PC-9 (cell line): ENCODE measurements at regions not wholly inside any gene's neighbourhood (a gene's known extent, or its start where the extent isn't known, plus 50 kb on each side); places are given as distances from the start of the nearest gene placed in this dataset.
A peak's percentile ranks its signal among the peaks of the same experiment; 100 is the strongest.

Experiments used
- BruUV-seq: library from RNA; stranded (reverse); fragments of 400-500 nt; replicated peaks from 2 replicates; lab custom pipeline; 2021; lab: Mats Ljungman, UMichigan
- CTCF ChIA-PET: fragments of 300-600 bp; sonication (Branson Sonifier 250); formaldehyde crosslinking; loops from one replicate; lab custom pipeline; 2022; ENCODE audit warnings: antibody characterized with exemption; lab: Charles Lee
- POLR2A ChIA-PET: fragments of 300-600 bp; sonication (Branson Sonifier 250); formaldehyde crosslinking; loops from one replicate; lab custom pipeline; 2022; ENCODE audit warnings: antibody characterized with exemption; ENCODE audit not compliant: unreplicated experiment; lab: Charles Lee
- DNase-seq, 2 experiments: peaks; one replicate each; pipeline versions ENCODE4 v3.0.0 to v3.0.0-alpha.2; 2015 to 2022; ENCODE audit warnings: mixed read lengths in 1 of 2
- H2AFZ ChIP-seq: fragments of 200-600 bp; sonication (generic); 2 replicates; pipeline ENCODE4 v1.8.1; 2017; ENCODE audit warnings: antibody characterized with exemption
- H3F3A ChIP-seq: fragments of 200-600 bp; sonication (generic); 2 replicates; pipeline ENCODE4 v1.8.1; 2017; ENCODE audit warnings: antibody characterized with exemption, mild to moderate bottlenecking, low read depth; ENCODE audit not compliant: insufficient read depth
- H3K27ac ChIP-seq: fragments of 200-600 bp; sonication (generic); 2 replicates; pipeline ENCODE4 v1.6.1; 2016; ENCODE audit warnings: mixed run types
- H3K27me3 ChIP-seq: fragments of 200-600 bp; sonication (generic); 2 replicates; pipeline ENCODE4 v1.6.1; 2016; ENCODE audit warnings: low read depth, mixed run types; ENCODE audit not compliant: insufficient read depth
- H3K36me3 ChIP-seq: fragments of 200-600 bp; sonication (generic); 2 replicates; pipeline ENCODE4 v1.6.1; 2016; ENCODE audit warnings: low read depth, mixed run types
- H3K4me1 ChIP-seq: fragments of 200-600 bp; sonication (generic); replicated peaks from 2 replicates; pipeline ENCODE4 v1.6.1; 2016; ENCODE audit warnings: mixed run types; ENCODE audit not compliant: insufficient read depth
- H3K4me2 ChIP-seq: fragments of 200-600 bp; sonication (generic); 2 replicates; pipeline ENCODE4 v1.6.1; 2017; ENCODE audit warnings: mixed run types
- H3K4me3 ChIP-seq: fragments of 200-600 bp; sonication (generic); 2 replicates; pipeline ENCODE4 v1.6.1; 2016; ENCODE audit warnings: mixed run types
- H3K79me2 ChIP-seq: fragments of 200-600 bp; sonication (generic); 2 replicates; pipeline ENCODE4 v1.6.1; 2017; ENCODE audit warnings: low read depth, mixed run types
- H3K9me2 ChIP-seq: fragments of 200-600 bp; sonication (generic); 2 replicates; pipeline ENCODE4 v1.8.1; 2017; ENCODE audit warnings: mild to moderate bottlenecking; ENCODE audit not compliant: insufficient read depth
- H3K9me3 ChIP-seq: fragments of 200-600 bp; sonication (generic); 2 replicates; pipeline ENCODE4 v1.8.1; 2016; ENCODE audit warnings: low read depth; ENCODE audit not compliant: insufficient read depth
- H4K20me1 ChIP-seq: fragments of 200-600 bp; sonication (generic); 2 replicates; pipeline ENCODE4 v1.8.1; 2017; ENCODE audit not compliant: insufficient read depth
- CTCF ChIP-seq: fragments of 200-600 bp; sonication (generic); conservative IDR thresholded peaks from 2 replicates; pipeline ENCODE4 v1.6.1; 2017; ENCODE audit warnings: mixed run types, antibody characterized with exemption, mild to moderate bottlenecking, moderate library complexity
- EZH2 ChIP-seq: fragments of 200-600 bp; sonication (generic); IDR thresholded peaks from 2 replicates; pipeline ENCODE4 v1.8.0; 2017; ENCODE audit warnings: antibody characterized with exemption, low read depth
- intact Hi-C: fragments of 100-400 bp; cut with micrococcal nuclease; formaldehyde crosslinking; loops from one replicate; pipeline ENCODE4 v1.10.0; 2022; ENCODE audit not compliant: unreplicated experiment

- H3K9me2 ChIP-seq = no peaks in the 10 kb centered on the region
- POLR2A ChIA-PET = no interaction called here
- H4K20me1 ChIP-seq = no peaks in the 10 kb centered on the region
- H3F3A ChIP-seq = no peaks in the 10 kb centered on the region
- H3K79me2 ChIP-seq = no peaks in the 10 kb centered on the region
- peaks cover 99% of the 10 kb centered on the region for H3K27me3 ChIP-seq
- DNase-seq = peak in 1 of 2 experiments; percentile 15
- H3K9me3 ChIP-seq = no peaks in the 10 kb centered on the region
- CTCF ChIA-PET = no interaction called here
- no peak overlapping the region for H2AFZ ChIP-seq
- intact Hi-C loops = no loop called here
- no peak overlapping the region for H3K4me2 ChIP-seq
- no peak for TF ChIP-seq EZH2
- no peak for TF ChIP-seq CTCF
- H3K4me1 ChIP-seq = no peaks in the 10 kb centered on the region
- no TSS peak for BruUV-seq
- no peak overlapping the region for H3K27ac ChIP-seq
- H3K4me3 ChIP-seq = no peak overlapping the region
- no peaks in the 10 kb centered on the region for H3K36me3 ChIP-seq
These were observed 1324.5 kb downstream of the BRD1 start for GRCh38 chr22:48503035-48503625.

GRCh38 chr22:48501231-48501750, 1326.4 kb downstream of the BRD1 start:
- Histone ChIP-seq H3K9me3 (no peaks in the 10 kb centered on the region), H3K4me1 (no peaks in the 10 kb centered on the region), H3K36me3 (no peaks in the 10 kb centered on the region), H2AFZ (no peak overlapping the region), H3K27me3 (peaks cover 88% of the 10 kb centered on the region), H4K20me1 (no peaks in the 10 kb centered on the region), H3K9me2 (no peaks in the 10 kb centered on the region), H3K4me2 (no peak overlapping the region), H3K79me2 (no peaks in the 10 kb centered on the region), H3F3A (no peaks in the 10 kb centered on the region), H3K4me3 (no peak overlapping the region), H3K27ac (no peak overlapping the region)
- intact Hi-C loops = no loop called here
- TF ChIP-seq EZH2 (no peak), CTCF (no peak)
- peak in 1 of 2 experiments; percentile 13 for DNase-seq
- CTCF ChIA-PET = no interaction called here
- POLR2A ChIA-PET = no interaction called here
- BruUV-seq = no TSS peak

- peak in 1 of 2 experiments; percentile 30 for DNase-seq
- Histone ChIP-seq H3K79me2 (no peaks in the 10 kb centered on the region), H3K9me3 (no peaks in the 10 kb centered on the region), H3K36me3 (no peaks in the 10 kb centered on the region), H3K4me2 (no peak overlapping the region), H3F3A (no peaks in the 10 kb centered on the region), H2AFZ (no peak overlapping the region), H3K4me3 (no peak overlapping the region), H3K27ac (no peak overlapping the region), H3K27me3 (peaks cover 88% of the 10 kb centered on the region), H4K20me1 (no peaks in the 10 kb centered on the region), H3K9me2 (no peaks in the 10 kb centered on the region), H3K4me1 (no peaks in the 10 kb centered on the region)
- TF ChIP-seq CTCF (no peak), EZH2 (no peak)
- ChIA-PET POLR2A (no interaction called here), CTCF (no interaction called here)
- no TSS peak for BruUV-seq
- intact Hi-C loops = no loop called here
These were observed 1327.0 kb downstream of the BRD1 start for GRCh38 chr22:48500471-48501230.
